ENCODE measurements at regions not wholly inside any gene's neighbourhood (a gene's known extent, or its start where the extent isn't known, plus 50 kb on each side); places are given as distances from the start of the nearest gene placed in this dataset.

GRCh38 chrX:33465137-33465536, 253.8 kb upstream of the DMD start:
- Histone ChIP-seq H3K27me3 (replicated peaks in 1 of 2; ENCODE audit: control insufficient read depth in 2 of 2, insufficient read depth in 2 of 2, low read length in 1 of 2) (no peaks in the 10 kb centered on the region), H3K4me1 (ENCODE audit: control insufficient read depth, insufficient read depth, low read length) (no peaks in the 10 kb centered on the region), H4K20me1 (ENCODE audit: control insufficient read depth, insufficient read depth) (no peaks in the 10 kb centered on the region), H2AFZ (ENCODE audit: control insufficient read depth, low read depth, low read length) (no peak overlapping the region), H3K4me3 (no peak overlapping the region), H3K4me2 (ENCODE audit: control insufficient read depth, insufficient read depth) (no peak overlapping the region), H3K9me3 (replicated peaks; ENCODE audit: control insufficient read depth, insufficient read depth, low read length) (no peaks in the 10 kb centered on the region), H3K36me3 (ENCODE audit: control insufficient read depth in 2 of 2, insufficient read depth in 2 of 2, low read length in 1 of 2) (no peaks in the 10 kb centered on the region), H3K9ac (ENCODE audit: control insufficient read depth, insufficient read depth, low read length) (no peak overlapping the region), H3K79me2 (ENCODE audit: control insufficient read depth, insufficient read depth, low read length) (no peaks in the 10 kb centered on the region), H3K27ac (ENCODE audit: control insufficient read depth, insufficient read depth) (no peak overlapping the region)
- intact Hi-C loops (cut with micrococcal nuclease; ENCODE audit: unreplicated experiment): no loop called here
- ChIA-PET CTCF (no interaction called here), RAD21 (ENCODE audit: unreplicated experiment) (no interaction called here), SMC1A (ENCODE audit: uncharacterized antibody, unreplicated experiment) (interaction anchor here (0.6 kb wide), 1 partner anchor 1542 kb away, joined by 4 read pairs; no protein-coding TSS in a partner anchor), POLR2A (no interaction called here)
- FAIRE-seq (no peak), DNase-seq (ENCODE audit: low read depth, low spot score) (no peak), ATAC-seq (peak; percentile 41; the same call in 1 of the 3 replicates)
- TF ChIP-seq NR2C2 (IDR thresholded peaks at IDR 0.05; ENCODE audit: borderline replicate concordance, control insufficient read depth, insufficient read length, low read depth): no peak
- in situ Hi-C loops (cut with MboI): no loop called here
- BruUV-seq (replicated peaks): no TSS peak

GRCh38 chrX:33457102-33457501, 245.8 kb upstream of the DMD start:
- H3K9ac ChIP-seq (ENCODE audit: control insufficient read depth, insufficient read depth, low read length): no peak overlapping the region
- DNase-seq (ENCODE audit: low read depth, low spot score) (no peak), FAIRE-seq (no peak), ATAC-seq (no peak)
- RAD21 ChIA-PET (ENCODE audit: unreplicated experiment): no interaction called here
- H2AFZ ChIP-seq (ENCODE audit: control insufficient read depth, low read depth, low read length): no peak overlapping the region
- CTCF ChIA-PET: no interaction called here
- H4K20me1 ChIP-seq (ENCODE audit: control insufficient read depth, insufficient read depth): no peaks in the 10 kb centered on the region
- no peaks in the 10 kb centered on the region for H3K36me3 ChIP-seq (ENCODE audit: control insufficient read depth in 2 of 2, insufficient read depth in 2 of 2, low read length in 1 of 2)
- TF ChIP-seq NRF1 (conservative IDR thresholded peaks at IDR 0.05; ENCODE audit: low read depth, low read length) (no peak), SIN3A (IDR thresholded peaks at IDR 0.05; ENCODE audit: low read depth, low read length) (no peak), SMAD1 (IDR thresholded peaks at IDR 0.05; ENCODE audit: low read depth, partially characterized antibody) (no peak), SUZ12 (IDR thresholded peaks at IDR 0.05; ENCODE audit: unreplicated experiment) (no peak), JUNB (IDR thresholded peaks at IDR 0.05) (no peak), E4F1 (IDR thresholded peaks at IDR 0.05; ENCODE audit: borderline replicate concordance, partially characterized antibody) (no peak), ZBED1 (IDR thresholded peaks at IDR 0.05; ENCODE audit: borderline replicate concordance) (no peak), SKIL (IDR thresholded peaks at IDR 0.05; ENCODE audit: low read depth, poor library complexity, severe bottlenecking) (no peak), CREB1 (IDR thresholded peaks at IDR 0.05; ENCODE audit: low read depth) (no peak)
- no peak overlapping the region for H3K4me2 ChIP-seq (ENCODE audit: control insufficient read depth, insufficient read depth)
- SMC1A ChIA-PET (ENCODE audit: uncharacterized antibody, unreplicated experiment): no interaction called here
- no peaks in the 10 kb centered on the region for H3K9me3 ChIP-seq (replicated peaks; ENCODE audit: control insufficient read depth, insufficient read depth, low read length)
- 50% methylated on average over 2 of the region's 2 CpGs for WGBS (ENCODE audit: insufficient coverage, insufficient replicate concordance, low lambda C conversion rate, missing lambda C conversion rate)
- H3K4me1 ChIP-seq (ENCODE audit: control insufficient read depth, insufficient read depth, low read length): no peaks in the 10 kb centered on the region
- H3K27me3 ChIP-seq (replicated peaks in 1 of 2; ENCODE audit: control insufficient read depth in 2 of 2, insufficient read depth in 2 of 2, low read length in 1 of 2): no peaks in the 10 kb centered on the region
- no peak overlapping the region for H3K4me3 ChIP-seq
- H3K27ac ChIP-seq (ENCODE audit: control insufficient read depth, insufficient read depth): no peak overlapping the region
- intact Hi-C loops (cut with micrococcal nuclease; ENCODE audit: unreplicated experiment) (no loop called here), in situ Hi-C loops (cut with MboI) (no loop called here)
- no TSS peak for BruUV-seq (replicated peaks)
- no peaks in the 10 kb centered on the region for H3K79me2 ChIP-seq (ENCODE audit: control insufficient read depth, insufficient read depth, low read length)
- POLR2A ChIA-PET: no interaction called here
